Astrocyte of the cerebellum (primary cell): ENCODE measurements at regions not wholly inside any gene's neighbourhood (a gene's known extent, or its start where the extent isn't known, plus 50 kb on each side); places are given as distances from the start of the nearest gene placed in this dataset.

ENCODE experiments used
- DNase-seq: peaks from one replicate; pipeline ENCODE4 v3.0.0-alpha.2; 2011; ENCODE audit warnings: low read depth
- H3K4me3 ChIP-seq: 2 replicates; pipeline ENCODE4 v1.5.1; 2011; ENCODE audit warnings: mild to moderate bottlenecking, low read depth, low read length, moderate library complexity
- CTCF ChIP-seq: IDR thresholded peaks from 2 replicates; pipeline ENCODE4 v1.5.1; 2012; ENCODE audit warnings: low read length, low read depth, moderate library complexity, mild to moderate bottlenecking; ENCODE audit errors: missing control alignments
- in situ Hi-C: cut with HindIII; loops from 2 replicates; pipeline ENCODE4 v1.10.0; 2017; ENCODE audit warnings: low sequenced_read_pairs

- no peak for TF ChIP-seq CTCF
- DNase-seq = no peak
- in situ Hi-C loops = no loop called here
- H3K4me3 ChIP-seq = no peak overlapping the region
These were observed 473.8 kb downstream of the SPRY1 start for GRCh38 chr4:123870216-123870876.

GRCh38 chr4:123871341-123871740 is 474.7 kb downstream of the SPRY1 start:
- no peak for TF ChIP-seq CTCF
- H3K4me3 ChIP-seq = no peak overlapping the region
- in situ Hi-C loops = no loop called here
- no peak for DNase-seq

GRCh38 chr4:123874063-123874462 is 477.5 kb downstream of the SPRY1 start:
- in situ Hi-C loops = no loop called here
- no peak for DNase-seq
- H3K4me3 ChIP-seq = no peak overlapping the region
- TF ChIP-seq CTCF = no peak

- no peak for DNase-seq
- TF ChIP-seq CTCF = no peak
These were observed 479.5 kb downstream of the SPRY1 start for GRCh38 chr4:123876143-123876542.

GRCh38 chr4:123876671-123877101 is 480.1 kb downstream of the SPRY1 start:
- in situ Hi-C loops = no loop called here
- no peak for DNase-seq
- no peak overlapping the region for H3K4me3 ChIP-seq

More at GRCh38 chr4:123876143-123876542, 479.5 kb downstream of the SPRY1 start:
- in situ Hi-C loops = no loop called here
- H3K4me3 ChIP-seq = no peak overlapping the region

GRCh38 chr4:123877551-123877950 is 481.0 kb downstream of the SPRY1 start:
- in situ Hi-C loops = no loop called here
- no peak for DNase-seq

More at GRCh38 chr4:123876671-123877101, 480.1 kb downstream of the SPRY1 start:
- no peak for TF ChIP-seq CTCF

More at GRCh38 chr4:123877551-123877950, 481.0 kb downstream of the SPRY1 start:
- no peak for TF ChIP-seq CTCF
- H3K4me3 ChIP-seq = no peak overlapping the region
